ENCODE measurements at regions not wholly inside any gene's neighbourhood (a gene's known extent, or its start where the extent isn't known, plus 50 kb on each side); places are given as distances from the start of the nearest gene placed in this dataset.

DNA sequence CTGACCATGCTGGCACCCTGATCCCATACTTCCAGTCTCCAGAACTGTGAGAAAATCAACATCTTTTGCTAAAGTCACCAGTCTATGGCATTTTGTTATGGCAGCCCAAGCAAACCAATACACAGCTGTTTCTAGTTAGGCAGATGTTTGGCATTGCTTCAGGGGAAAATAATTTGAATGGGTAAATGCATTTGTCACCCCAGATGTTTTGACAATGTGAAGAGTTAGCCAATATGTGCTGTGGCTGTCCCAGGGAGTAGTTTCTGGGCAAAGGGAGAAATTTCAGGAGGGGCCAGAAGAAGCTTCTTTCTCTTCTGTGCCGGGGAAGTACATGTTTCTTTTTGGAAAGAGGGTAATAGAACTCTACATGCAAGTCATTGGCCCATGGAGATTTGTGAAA, 619.0 kb downstream of the SLC4A3 start:
- no peak for TF ChIP-seq CTCF (IDR thresholded peaks at IDR 0.05; ENCODE audit: extremely low read depth, insufficient read depth, missing control alignments)
- in situ Hi-C loops (cut with MboI; ENCODE audit: low pct_unique_long_range_greater_than_20kb, low sequenced_read_pairs, unreplicated experiment), result no loop called here

GRCh38 chr2:220247588-220248350, 620.3 kb downstream of the SLC4A3 start:
- TF ChIP-seq CTCF (IDR thresholded peaks at IDR 0.05; ENCODE audit: extremely low read depth, insufficient read depth, missing control alignments), result no peak
- in situ Hi-C loops (cut with MboI; ENCODE audit: low pct_unique_long_range_greater_than_20kb, low sequenced_read_pairs, unreplicated experiment), result no loop called here
- no peak for DNase-seq (ENCODE audit: low spot score)

More for the DNA sequence above, 619.0 kb downstream of the SLC4A3 start:
- DNase-seq (ENCODE audit: low spot score), result no peak

- in situ Hi-C loops (cut with MboI; ENCODE audit: low pct_unique_long_range_greater_than_20kb, low sequenced_read_pairs, unreplicated experiment), result no loop called here
- no peak for DNase-seq (ENCODE audit: low spot score)
- TF ChIP-seq CTCF (IDR thresholded peaks at IDR 0.05; ENCODE audit: extremely low read depth, insufficient read depth, missing control alignments), result no peak
Measured at GRCh38 chr2:220259662-220260061, 632.2 kb downstream of the SLC4A3 start.

DNA sequence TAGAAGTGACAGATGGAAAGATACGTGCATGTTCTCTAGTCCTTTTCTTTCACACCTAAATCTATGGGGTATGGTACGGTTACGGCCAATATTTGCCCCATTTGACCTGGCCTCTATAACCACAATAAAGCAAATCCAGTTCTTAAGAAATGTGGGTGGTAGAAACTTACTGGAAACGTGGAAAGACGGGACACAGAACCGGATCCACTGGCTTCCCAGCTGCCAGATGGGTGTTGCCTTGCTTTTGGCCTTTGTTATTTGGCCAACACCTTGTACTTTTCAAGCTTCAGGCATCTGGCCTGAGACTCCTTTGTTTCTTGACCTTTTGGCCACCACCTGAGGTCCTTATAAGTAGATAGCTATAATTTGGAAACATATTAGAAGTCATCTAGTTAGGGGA, 635.9 kb downstream of the SLC4A3 start:
- no peak for DNase-seq (ENCODE audit: low spot score)
- no peak for TF ChIP-seq CTCF (IDR thresholded peaks at IDR 0.05; ENCODE audit: extremely low read depth, insufficient read depth, missing control alignments)
- in situ Hi-C loops (cut with MboI; ENCODE audit: low pct_unique_long_range_greater_than_20kb, low sequenced_read_pairs, unreplicated experiment), result no loop called here

GRCh38 chr2:220269367-220269766, 641.9 kb downstream of the SLC4A3 start:
- TF ChIP-seq CTCF (IDR thresholded peaks at IDR 0.05; ENCODE audit: extremely low read depth, insufficient read depth, missing control alignments), result no peak
- in situ Hi-C loops (cut with MboI; ENCODE audit: low pct_unique_long_range_greater_than_20kb, low sequenced_read_pairs, unreplicated experiment), result no loop called here
- no peak for DNase-seq (ENCODE audit: low spot score)

DNA sequence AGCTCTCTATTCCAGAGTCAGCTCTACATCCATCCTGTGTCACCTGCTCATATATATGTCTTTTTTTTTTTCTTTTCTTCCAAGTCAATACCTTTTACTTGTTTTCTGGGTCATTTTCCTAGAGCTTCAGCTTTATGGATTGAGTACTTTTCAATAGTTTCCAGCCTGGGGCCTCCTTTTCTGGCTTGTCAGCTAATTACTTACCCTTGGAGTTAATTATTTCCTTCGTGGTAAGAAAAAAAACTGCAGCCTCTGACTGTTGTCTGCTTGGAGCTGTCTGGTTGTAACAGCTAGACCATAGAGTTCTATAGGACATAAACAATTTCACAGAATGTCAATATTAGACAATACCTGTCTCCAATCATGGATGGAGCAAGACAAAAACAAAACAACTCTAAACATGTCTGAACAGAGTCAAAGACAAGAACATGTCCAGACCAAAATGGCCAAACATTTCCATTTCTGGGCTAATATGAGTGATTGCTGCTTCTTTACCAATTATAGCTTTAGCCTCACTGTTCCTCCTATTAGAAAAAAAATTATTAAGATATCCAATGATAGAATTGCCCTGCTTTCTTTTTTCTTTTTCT, 643.1 kb downstream of the SLC4A3 start:
- in situ Hi-C loops (cut with MboI; ENCODE audit: low pct_unique_long_range_greater_than_20kb, low sequenced_read_pairs, unreplicated experiment), result no loop called here
- TF ChIP-seq CTCF (IDR thresholded peaks at IDR 0.05; ENCODE audit: extremely low read depth, insufficient read depth, missing control alignments), result no peak
- no peak for DNase-seq (ENCODE audit: low spot score)
